ENCODE measurements at regions not wholly inside any gene's neighbourhood (a gene's known extent, or its start where the extent isn't known, plus 50 kb on each side); places are given as distances from the start of the nearest gene placed in this dataset.

- CTCF ChIA-PET = no interaction called here
- Histone ChIP-seq H3K79me2 (ENCODE audit: control insufficient read depth, insufficient read depth, low read length) (no peaks in the 10 kb centered on the region), H3K4me1 (ENCODE audit: control insufficient read depth in 2 of 2, insufficient read depth in 2 of 2, low read length in 2 of 2) (no peaks in the 10 kb centered on the region), H3K4me2 (replicated peaks; ENCODE audit: low read depth, low read length, poor library complexity, severe bottlenecking) (no peak overlapping the region), H2AFZ (ENCODE audit: insufficient read depth, low read depth, low read length, poor library complexity, severe bottlenecking) (no peak overlapping the region), H3K27me3 (replicated peaks in 1 of 4; ENCODE audit: control extremely low read depth in 1 of 4, control insufficient read depth in 3 of 4, insufficient read depth in 4 of 4, low read length in 3 of 4) (no peaks in the 10 kb centered on the region), H3K4me3 (ENCODE audit: control extremely low read depth in 1 of 5, extremely low read depth in 1 of 5, insufficient read depth in 1 of 5, low read depth in 2 of 5, low read length in 4 of 5) (no peak overlapping the region), H3K9me3 (ENCODE audit: control extremely low read depth in 1 of 3, control insufficient read depth in 2 of 3, insufficient read depth in 1 of 3, low read length in 2 of 3) (peaks cover 0 to 2% (median 0%) of the 10 kb centered on the region in 3 donors), H3K36me3 (replicated peaks in 1 of 2; ENCODE audit: control extremely low read depth in 1 of 2, control insufficient read depth in 1 of 2, extremely low read depth in 1 of 2, insufficient read depth in 2 of 2, low read length in 1 of 2) (no peaks in the 10 kb centered on the region), H3K9ac (ENCODE audit: low read length) (no peak overlapping the region), H4K20me1 (ENCODE audit: control insufficient read depth, insufficient read depth, low read length, poor library complexity, severe bottlenecking) (no peaks in the 10 kb centered on the region), H3K27ac (ENCODE audit: low read length in 2 of 2) (no peak overlapping the region)
- no peaks in the 10 kb centered on the region for H3K27me3 Mint-ChIP-seq
- H3K4me3 Mint-ChIP-seq = no peak overlapping the region
- ATAC-seq (ENCODE audit: low read depth) (no peak), DNase-seq (no peak)
- POLR2A ChIA-PET = no interaction called here
- TF ChIP-seq CTCF (IDR thresholded peaks at IDR 0.05) (no peak), EZH2 (IDR thresholded peaks at IDR 0.05; ENCODE audit: borderline replicate concordance, insufficient read depth, low read depth, low read length, poor library complexity, severe bottlenecking) (no peak)
- H3K27ac Mint-ChIP-seq = no peak overlapping the region
- intact Hi-C loops (cut with micrococcal nuclease) = no loop called here
- no peaks in the 10 kb centered on the region for H3K9me3 Mint-ChIP-seq (ENCODE audit: insufficient read depth)
- WGBS (ENCODE audit: insufficient coverage) = 100% methylated on average over 3 of the region's 6 CpGs
- peaks cover 3% of the 10 kb centered on the region for H3K4me1 Mint-ChIP-seq
Measured at GRCh38 chr6:105817961-105818360, 268.2 kb upstream of the PRDM1 start.

GRCh38 chr6:105817370-105817769 lies 268.8 kb upstream of the PRDM1 start:
- H3K4me1 ChIP-seq (ENCODE audit: control insufficient read depth in 2 of 2, insufficient read depth in 2 of 2, low read length in 2 of 2) = no peaks in the 10 kb centered on the region
- no peak overlapping the region for H3K4me3 ChIP-seq (ENCODE audit: control extremely low read depth in 1 of 5, extremely low read depth in 1 of 5, insufficient read depth in 1 of 5, low read depth in 2 of 5, low read length in 4 of 5)
- no peak overlapping the region for H3K27ac Mint-ChIP-seq
- no peaks in the 10 kb centered on the region for H3K79me2 ChIP-seq (ENCODE audit: control insufficient read depth, insufficient read depth, low read length)
- no peak overlapping the region for H2AFZ ChIP-seq (ENCODE audit: insufficient read depth, low read depth, low read length, poor library complexity, severe bottlenecking)
- ChIA-PET POLR2A (no interaction called here), CTCF (no interaction called here)
- 82% methylated on average over 5 of the region's 8 CpGs for WGBS (ENCODE audit: insufficient coverage)
- H3K4me2 ChIP-seq (replicated peaks; ENCODE audit: low read depth, low read length, poor library complexity, severe bottlenecking) = no peak overlapping the region
- no peaks in the 10 kb centered on the region for H3K9me3 Mint-ChIP-seq (ENCODE audit: insufficient read depth)
- peaks cover 0 to 2% (median 0%) of the 10 kb centered on the region in 3 donors for H3K9me3 ChIP-seq (ENCODE audit: control extremely low read depth in 1 of 3, control insufficient read depth in 2 of 3, insufficient read depth in 1 of 3, low read length in 2 of 3)
- no peaks in the 10 kb centered on the region for H4K20me1 ChIP-seq (ENCODE audit: control insufficient read depth, insufficient read depth, low read length, poor library complexity, severe bottlenecking)
- no peak for ATAC-seq (ENCODE audit: low read depth)
- no peaks in the 10 kb centered on the region for H3K27me3 ChIP-seq (replicated peaks in 1 of 4; ENCODE audit: control extremely low read depth in 1 of 4, control insufficient read depth in 3 of 4, insufficient read depth in 4 of 4, low read length in 3 of 4)
- H3K9ac ChIP-seq (ENCODE audit: low read length) = no peak overlapping the region
- H3K27me3 Mint-ChIP-seq = no peaks in the 10 kb centered on the region
- no peak for DNase-seq
- no peak overlapping the region for H3K27ac ChIP-seq (ENCODE audit: low read length in 2 of 2)
- intact Hi-C loops (cut with micrococcal nuclease) = no loop called here
- no peaks in the 10 kb centered on the region for H3K36me3 ChIP-seq (replicated peaks in 1 of 2; ENCODE audit: control extremely low read depth in 1 of 2, control insufficient read depth in 1 of 2, extremely low read depth in 1 of 2, insufficient read depth in 2 of 2, low read length in 1 of 2)
- H3K4me3 Mint-ChIP-seq = no peak overlapping the region
- H3K4me1 Mint-ChIP-seq = peaks cover 3% of the 10 kb centered on the region
- TF ChIP-seq EZH2 (IDR thresholded peaks at IDR 0.05; ENCODE audit: borderline replicate concordance, insufficient read depth, low read depth, low read length, poor library complexity, severe bottlenecking) (no peak), CTCF (IDR thresholded peaks at IDR 0.05) (no peak)
